RWPE2 (cell line): ENCODE measurements at regions not wholly inside any gene's neighbourhood (a gene's known extent, or its start where the extent isn't known, plus 50 kb on each side); places are given as distances from the start of the nearest gene placed in this dataset.
"Not testable (repeated sequence)": the region's sequence is repeated elsewhere in the genome, so short reads cannot be mapped to it uniquely, and the experiment has no call there.

Source experiments
- ATAC-seq: fragments of 200-7000 bp; cut with Tn5 transposase; 3 replicates; pipeline ENCODE4 v1.9.1; 2021; ENCODE audit warnings: low read depth
- DNase-seq: peaks from one replicate; pipeline ENCODE4 v3.0.0-alpha.2; 2020; ENCODE audit warnings: low spot score
- H3K27ac ChIP-seq: fragments of 450-650 bp; 2 replicates; pipeline ENCODE4 v1.5.1; 2017; ENCODE audit warnings: mild to moderate bottlenecking; ENCODE audit not compliant: poor library complexity, severe bottlenecking
- H3K27me3 ChIP-seq: fragments of 250-450 bp; sonication (Bioruptor Pico); 2 replicates; pipeline ENCODE4 v1.5.1; 2021; ENCODE audit warnings: mild to moderate bottlenecking, moderate library complexity; ENCODE audit not compliant: insufficient read depth, poor library complexity, severe bottlenecking
- H3K36me3 ChIP-seq: fragments of 250-450 bp; sonication (Bioruptor Pico); 2 replicates; pipeline ENCODE4 v1.5.1; 2020; ENCODE audit warnings: low read depth, mild to moderate bottlenecking, moderate library complexity
- H3K4me1 ChIP-seq: fragments of 250-450 bp; sonication (Bioruptor Pico); 2 replicates; pipeline ENCODE4 v1.5.1; 2021; ENCODE audit warnings: mild to moderate bottlenecking, moderate library complexity; ENCODE audit not compliant: insufficient read depth, poor library complexity, severe bottlenecking
- H3K4me3 ChIP-seq: fragments of 250-450 bp; sonication (Bioruptor Pico); 2 replicates; pipeline ENCODE4 v1.5.1; 2021; ENCODE audit warnings: mild to moderate bottlenecking, moderate library complexity; ENCODE audit not compliant: severe bottlenecking
- H3K9me3 ChIP-seq: fragments of 250-450 bp; sonication (Bioruptor Pico); 2 replicates; pipeline ENCODE4 v1.5.1; 2021; ENCODE audit warnings: mild to moderate bottlenecking, moderate library complexity; ENCODE audit not compliant: severe bottlenecking
- CTCF ChIP-seq: fragments of 450-650 bp; IDR thresholded peaks from one replicate; pipeline ENCODE4 v1.5.1; 2017; ENCODE audit warnings: mild to moderate bottlenecking, moderate library complexity; ENCODE audit not compliant: poor library complexity, severe bottlenecking

- Histone ChIP-seq H3K36me3 (no peaks in the 10 kb centered on the region), H3K4me1 (peaks cover 8% of the 10 kb centered on the region), H3K27ac (no peak overlapping the region), H3K9me3 (no peaks in the 10 kb centered on the region), H3K27me3 (no peaks in the 10 kb centered on the region), H3K4me3 (no peak overlapping the region)
- ATAC-seq = no peak
- no peak for TF ChIP-seq CTCF
- no peak for DNase-seq
Observed at GRCh38 chr2:120541972-120542670, 193.5 kb upstream of the GLI2 start.

- DNase-seq (no peak), ATAC-seq (no peak)
- peaks cover 8% of the 10 kb centered on the region for H3K4me1 ChIP-seq
- no peak overlapping the region for H3K27ac ChIP-seq
- no peak for TF ChIP-seq CTCF
- no peaks in the 10 kb centered on the region for H3K9me3 ChIP-seq
- no peak overlapping the region for H3K4me3 ChIP-seq
- no peaks in the 10 kb centered on the region for H3K27me3 ChIP-seq
- no peaks in the 10 kb centered on the region for H3K36me3 ChIP-seq
Observed at GRCh38 chr2:120542911-120543527, 192.6 kb upstream of the GLI2 start.

GRCh38 chr2:120543899-120544298 lies 191.8 kb upstream of the GLI2 start:
- no peak overlapping the region for H3K27ac ChIP-seq
- H3K4me1 ChIP-seq = peaks cover 8% of the 10 kb centered on the region
- H3K36me3 ChIP-seq = no peaks in the 10 kb centered on the region
- no peaks in the 10 kb centered on the region for H3K9me3 ChIP-seq
- H3K4me3 ChIP-seq = no peak overlapping the region
- DNase-seq (no peak), ATAC-seq (no peak)
- no peaks in the 10 kb centered on the region for H3K27me3 ChIP-seq
- no peak for TF ChIP-seq CTCF

GRCh38 chr2:120544522-120544921 lies 191.1 kb upstream of the GLI2 start:
- H3K36me3 ChIP-seq = no peaks in the 10 kb centered on the region

GRCh38 chr2:120545007-120545406 lies 190.7 kb upstream of the GLI2 start:
- ATAC-seq, H3K27me3 ChIP-seq, H3K9me3 ChIP-seq, H3K4me1 ChIP-seq, H3K36me3 ChIP-seq, DNase-seq, H3K27ac ChIP-seq, H3K4me3 ChIP-seq: not testable (repeated sequence)

More at GRCh38 chr2:120544522-120544921, 191.1 kb upstream of the GLI2 start:
- H3K4me1 ChIP-seq = peaks cover 8% of the 10 kb centered on the region
- ATAC-seq (no peak), DNase-seq (no peak)
- H3K9me3 ChIP-seq = no peaks in the 10 kb centered on the region
- no peak for TF ChIP-seq CTCF
- no peaks in the 10 kb centered on the region for H3K27me3 ChIP-seq
- no peak overlapping the region for H3K27ac ChIP-seq
- H3K4me3 ChIP-seq = no peak overlapping the region
